ENCODE measurements at regions not wholly inside any gene's neighbourhood (a gene's known extent, or its start where the extent isn't known, plus 50 kb on each side); places are given as distances from the start of the nearest gene placed in this dataset.

- Histone ChIP-seq H3K4me2 (replicated peaks; ENCODE audit: extremely low read depth, low read length, poor library complexity, severe bottlenecking) (peak overlapping the region; percentile 65), H3K9ac (ENCODE audit: insufficient read depth, low read length, poor library complexity, severe bottlenecking) (peak overlapping the region; percentile 13)
These were observed 426.8 kb upstream of the CADM1 start for GRCh38 chr11:115930886-115931547.

GRCh38 chr11:115930291-115930690 is 426.1 kb upstream of the CADM1 start:
- H3K27ac Mint-ChIP-seq = peak overlapping the region in 3 of 7 donors; percentile 44 to 84 (median 47)
- peaks cover 20 to 22% (median 21%) of the 10 kb centered on the region in 3 donors for H3K27me3 Mint-ChIP-seq (ENCODE audit: low read depth in 3 of 3)
- Histone ChIP-seq H3K4me2 (replicated peaks; ENCODE audit: extremely low read depth, low read length, poor library complexity, severe bottlenecking) (peak overlapping the region; percentile 65), H3K9ac (ENCODE audit: insufficient read depth, low read length, poor library complexity, severe bottlenecking) (no peak overlapping the region), H4K20me1 (ENCODE audit: insufficient read depth, low read length) (no peaks in the 10 kb centered on the region), H3K27me3 (ENCODE audit: control insufficient read depth in 2 of 2, insufficient read depth in 2 of 2, low read length in 2 of 2) (peaks cover 0 to 3% of the 10 kb centered on the region in 2 donors), H3K4me1 (ENCODE audit: control insufficient read depth in 1 of 2, insufficient read depth in 2 of 2, low read length in 2 of 2) (peaks cover 51 to 53% of the 10 kb centered on the region in 2 donors), H2AFZ (ENCODE audit: insufficient read depth, low read depth, low read length, poor library complexity, severe bottlenecking) (no peak overlapping the region), H3K27ac (ENCODE audit: low read depth in 1 of 2, low read length in 2 of 2) (peak overlapping the region; percentile 62 to 83), H3K36me3 (replicated peaks in 1 of 2; ENCODE audit: control insufficient read depth in 1 of 2, insufficient read depth in 2 of 2, low read length in 2 of 2) (no peaks in the 10 kb centered on the region), H3K9me3 (replicated peaks in 1 of 2; ENCODE audit: control insufficient read depth in 1 of 2, insufficient read depth in 1 of 2, low read length in 2 of 2) (no peaks in the 10 kb centered on the region), H3K4me3 (replicated peaks in 1 of 3; ENCODE audit: low read depth in 2 of 3, low read length in 3 of 3) (peak overlapping the region in 1 of 3 experiments; percentile 54), H3K79me2 (ENCODE audit: insufficient read depth, low read length) (no peaks in the 10 kb centered on the region)
- peaks cover 0 to 6% (median 0%) of the 10 kb centered on the region in 7 donors for H3K9me3 Mint-ChIP-seq
- no peak for DNase-seq
- TF ChIP-seq CTCF (IDR thresholded peaks at IDR 0.05) = no peak
- intact Hi-C loops (cut with micrococcal nuclease) = no loop called here
- H3K4me1 Mint-ChIP-seq = peaks cover 44% of the 10 kb centered on the region
- peak overlapping the region in 1 of 2 donors; percentile 86 for H3K4me3 Mint-ChIP-seq
- 27% methylated on average over 1 of the region's 2 CpGs for WGBS (ENCODE audit: insufficient coverage)
- H3K36me3 Mint-ChIP-seq = peaks cover 0 to 2% of the 10 kb centered on the region in 2 donors

More at GRCh38 chr11:115930886-115931547, 426.8 kb upstream of the CADM1 start:
- DNase-seq = peak; percentile 83 to 88 (median 86)
- Mint-ChIP-seq H3K27ac (peak overlapping the region; percentile 76 to 91 (median 86)), H3K27me3 (ENCODE audit: low read depth in 3 of 3) (peaks cover 17 to 20% (median 18%) of the 10 kb centered on the region in 3 donors), H3K9me3 (peaks cover 0 to 6% (median 0%) of the 10 kb centered on the region in 7 donors), H3K4me3 (peak overlapping the region; percentile 32 to 86), H3K4me1 (peaks cover 44% of the 10 kb centered on the region), H3K36me3 (peaks cover 0 to 2% of the 10 kb centered on the region in 2 donors)
- peak overlapping the region; percentile 62 to 83 for H3K27ac ChIP-seq (ENCODE audit: low read depth in 1 of 2, low read length in 2 of 2)
- no peaks in the 10 kb centered on the region for H3K9me3 ChIP-seq (replicated peaks in 1 of 2; ENCODE audit: control insufficient read depth in 1 of 2, insufficient read depth in 1 of 2, low read length in 2 of 2)
- no peaks in the 10 kb centered on the region for H4K20me1 ChIP-seq (ENCODE audit: insufficient read depth, low read length)
- peaks cover 50 to 53% of the 10 kb centered on the region in 2 donors for H3K4me1 ChIP-seq (ENCODE audit: control insufficient read depth in 1 of 2, insufficient read depth in 2 of 2, low read length in 2 of 2)
- WGBS (ENCODE audit: insufficient coverage) = no CpG with 5 or more reads among the region's 3 CpGs
- peak overlapping the region; percentile 4 for H2AFZ ChIP-seq (ENCODE audit: insufficient read depth, low read depth, low read length, poor library complexity, severe bottlenecking)
- peaks cover 0 to 3% of the 10 kb centered on the region in 2 donors for H3K27me3 ChIP-seq (ENCODE audit: control insufficient read depth in 2 of 2, insufficient read depth in 2 of 2, low read length in 2 of 2)
- H3K79me2 ChIP-seq (ENCODE audit: insufficient read depth, low read length) = no peaks in the 10 kb centered on the region
- H3K36me3 ChIP-seq (replicated peaks in 1 of 2; ENCODE audit: control insufficient read depth in 1 of 2, insufficient read depth in 2 of 2, low read length in 2 of 2) = no peaks in the 10 kb centered on the region
- intact Hi-C loops (cut with micrococcal nuclease) = no loop called here
- TF ChIP-seq CTCF (IDR thresholded peaks at IDR 0.05) = no peak
- H3K4me3 ChIP-seq (replicated peaks in 1 of 3; ENCODE audit: low read depth in 2 of 3, low read length in 3 of 3) = peak overlapping the region in 1 of 3 experiments; percentile 54

Measured in CD14-positive monocyte (primary cell).